ENCODE measurements at regions not wholly inside any gene's neighbourhood (a gene's known extent, or its start where the extent isn't known, plus 50 kb on each side); places are given as distances from the start of the nearest gene placed in this dataset.
"Not testable (repeated sequence)": the region's sequence is repeated elsewhere in the genome, so short reads cannot be mapped to it uniquely, and the experiment has no call there.

- H3K9me3 ChIP-seq (ENCODE audit: insufficient read depth, low read depth, low read length), result no peaks in the 10 kb centered on the region
- H3K4me3 Mint-ChIP-seq (ENCODE audit: unreplicated experiment), result no peak overlapping the region
- H3K4me1 Mint-ChIP-seq (ENCODE audit: low read depth, unreplicated experiment), result no peaks in the 10 kb centered on the region
- TF ChIP-seq CTCF (IDR thresholded peaks at IDR 0.05; ENCODE audit: insufficient read depth, low read depth, low read length) (no peak), EZH2 (IDR thresholded peaks at IDR 0.05; ENCODE audit: insufficient read depth, low read length) (no peak)
- no peak overlapping the region for H3K27ac Mint-ChIP-seq (ENCODE audit: unreplicated experiment)
- H4K20me1 ChIP-seq (ENCODE audit: insufficient read depth, low read length), result no peaks in the 10 kb centered on the region
- FAIRE-seq (no peak), DNase-seq (ENCODE audit: low read depth) (no peak)
- H3K27ac ChIP-seq (ENCODE audit: low read depth, low read length), result no peak overlapping the region
- H3K4me2 ChIP-seq (ENCODE audit: low read length), result no peak overlapping the region
- H3K4me3 ChIP-seq (ENCODE audit: insufficient read depth, low read depth, low read length), result no peak overlapping the region
- no peaks in the 10 kb centered on the region for H3K79me2 ChIP-seq (ENCODE audit: insufficient read depth, low read length)
- no peak overlapping the region for H2AFZ ChIP-seq (ENCODE audit: low read depth, low read length)
- no peak overlapping the region for H3K9ac ChIP-seq (ENCODE audit: low read length)
- no peaks in the 10 kb centered on the region for H3K4me1 ChIP-seq (ENCODE audit: insufficient read depth, low read length)
- no peaks in the 10 kb centered on the region for H3K36me3 Mint-ChIP-seq (ENCODE audit: low read depth, unreplicated experiment)
- H3K36me3 ChIP-seq (ENCODE audit: insufficient read depth, low read length), result no peaks in the 10 kb centered on the region
- no peaks in the 10 kb centered on the region for H3K27me3 Mint-ChIP-seq (ENCODE audit: low read depth, unreplicated experiment)
- H3K27me3 ChIP-seq (ENCODE audit: insufficient read depth, low read length), result no peaks in the 10 kb centered on the region
- no peaks in the 10 kb centered on the region for H3K9me3 Mint-ChIP-seq (ENCODE audit: unreplicated experiment)
Measured at GRCh38 chr21:28174006-28174405, 818.7 kb downstream of the LTN1 start.

- no peak overlapping the region for H3K4me2 ChIP-seq (ENCODE audit: low read length)
- H3K9ac ChIP-seq (ENCODE audit: low read length), result no peak overlapping the region
- TF ChIP-seq CTCF (IDR thresholded peaks at IDR 0.05; ENCODE audit: insufficient read depth, low read depth, low read length) (no peak), EZH2 (IDR thresholded peaks at IDR 0.05; ENCODE audit: insufficient read depth, low read length) (no peak)
- H3K27ac ChIP-seq (ENCODE audit: low read depth, low read length), result no peak overlapping the region
- H3K4me1 ChIP-seq (ENCODE audit: insufficient read depth, low read length), result no peaks in the 10 kb centered on the region
- no peaks in the 10 kb centered on the region for H3K4me1 Mint-ChIP-seq (ENCODE audit: low read depth, unreplicated experiment)
- no peak overlapping the region for H3K27ac Mint-ChIP-seq (ENCODE audit: unreplicated experiment)
- FAIRE-seq (no peak), DNase-seq (ENCODE audit: low read depth) (no peak)
- no peaks in the 10 kb centered on the region for H3K36me3 Mint-ChIP-seq (ENCODE audit: low read depth, unreplicated experiment)
- no peaks in the 10 kb centered on the region for H3K27me3 ChIP-seq (ENCODE audit: insufficient read depth, low read length)
- H3K27me3 Mint-ChIP-seq (ENCODE audit: low read depth, unreplicated experiment), result no peaks in the 10 kb centered on the region
- H3K79me2 ChIP-seq (ENCODE audit: insufficient read depth, low read length), result no peaks in the 10 kb centered on the region
- H3K9me3 ChIP-seq (ENCODE audit: insufficient read depth, low read depth, low read length), result no peaks in the 10 kb centered on the region
- H4K20me1 ChIP-seq (ENCODE audit: insufficient read depth, low read length), result no peaks in the 10 kb centered on the region
- no peaks in the 10 kb centered on the region for H3K36me3 ChIP-seq (ENCODE audit: insufficient read depth, low read length)
- H3K4me3 ChIP-seq (ENCODE audit: insufficient read depth, low read depth, low read length), result no peak overlapping the region
- no peaks in the 10 kb centered on the region for H3K9me3 Mint-ChIP-seq (ENCODE audit: unreplicated experiment)
- H2AFZ ChIP-seq (ENCODE audit: low read depth, low read length), result no peak overlapping the region
- no peak overlapping the region for H3K4me3 Mint-ChIP-seq (ENCODE audit: unreplicated experiment)
Measured at GRCh38 chr21:28172376-28172775, 820.3 kb downstream of the LTN1 start.

- Histone ChIP-seq H3K4me2 (ENCODE audit: low read length) (no peak overlapping the region), H3K4me1 (ENCODE audit: insufficient read depth, low read length) (no peaks in the 10 kb centered on the region), H3K27me3 (ENCODE audit: insufficient read depth, low read length) (no peaks in the 10 kb centered on the region), H4K20me1 (ENCODE audit: insufficient read depth, low read length) (no peaks in the 10 kb centered on the region), H3K9ac (ENCODE audit: low read length) (no peak overlapping the region), H2AFZ (ENCODE audit: low read depth, low read length) (no peak overlapping the region), H3K27ac (ENCODE audit: low read depth, low read length) (no peak overlapping the region), H3K4me3 (ENCODE audit: insufficient read depth, low read depth, low read length) (no peak overlapping the region), H3K79me2 (ENCODE audit: insufficient read depth, low read length) (no peaks in the 10 kb centered on the region), H3K36me3 (ENCODE audit: insufficient read depth, low read length) (no peaks in the 10 kb centered on the region), H3K9me3 (ENCODE audit: insufficient read depth, low read depth, low read length) (no peaks in the 10 kb centered on the region)
- Mint-ChIP-seq H3K4me3 (ENCODE audit: unreplicated experiment) (no peak overlapping the region), H3K27ac (ENCODE audit: unreplicated experiment) (no peak overlapping the region), H3K4me1 (ENCODE audit: low read depth, unreplicated experiment) (no peaks in the 10 kb centered on the region), H3K36me3 (ENCODE audit: low read depth, unreplicated experiment) (no peaks in the 10 kb centered on the region), H3K27me3 (ENCODE audit: low read depth, unreplicated experiment) (no peaks in the 10 kb centered on the region), H3K9me3 (ENCODE audit: unreplicated experiment) (peaks cover under 1% of the 10 kb centered on the region)
- DNase-seq (ENCODE audit: low read depth), result no peak
- no peak for FAIRE-seq
- TF ChIP-seq CTCF (IDR thresholded peaks at IDR 0.05; ENCODE audit: insufficient read depth, low read depth, low read length) (no peak), EZH2 (IDR thresholded peaks at IDR 0.05; ENCODE audit: insufficient read depth, low read length) (no peak)
Measured at GRCh38 chr21:28167366-28167765, 825.3 kb downstream of the LTN1 start.

GRCh38 chr21:28164519-28164918 is 828.2 kb downstream of the LTN1 start:
- H3K9me3 ChIP-seq (ENCODE audit: insufficient read depth, low read depth, low read length); H3K36me3 Mint-ChIP-seq (ENCODE audit: low read depth, unreplicated experiment); H3K4me2 ChIP-seq (ENCODE audit: low read length); H3K27ac ChIP-seq (ENCODE audit: low read depth, low read length); DNase-seq (ENCODE audit: low read depth); H3K9ac ChIP-seq (ENCODE audit: low read length); H3K79me2 ChIP-seq (ENCODE audit: insufficient read depth, low read length); H3K27ac Mint-ChIP-seq (ENCODE audit: unreplicated experiment); H2AFZ ChIP-seq (ENCODE audit: low read depth, low read length); H3K4me3 ChIP-seq (ENCODE audit: insufficient read depth, low read depth, low read length); H3K27me3 ChIP-seq (ENCODE audit: insufficient read depth, low read length); H3K4me3 Mint-ChIP-seq (ENCODE audit: unreplicated experiment); H3K4me1 ChIP-seq (ENCODE audit: insufficient read depth, low read length); H4K20me1 ChIP-seq (ENCODE audit: insufficient read depth, low read length); H3K9me3 Mint-ChIP-seq (ENCODE audit: unreplicated experiment); H3K4me1 Mint-ChIP-seq (ENCODE audit: low read depth, unreplicated experiment); H3K36me3 ChIP-seq (ENCODE audit: insufficient read depth, low read length); H3K27me3 Mint-ChIP-seq (ENCODE audit: low read depth, unreplicated experiment); FAIRE-seq: not testable (repeated sequence)
